ENCODE measurements at regions not wholly inside any gene's neighbourhood (a gene's known extent, or its start where the extent isn't known, plus 50 kb on each side); places are given as distances from the start of the nearest gene placed in this dataset.

DNA sequence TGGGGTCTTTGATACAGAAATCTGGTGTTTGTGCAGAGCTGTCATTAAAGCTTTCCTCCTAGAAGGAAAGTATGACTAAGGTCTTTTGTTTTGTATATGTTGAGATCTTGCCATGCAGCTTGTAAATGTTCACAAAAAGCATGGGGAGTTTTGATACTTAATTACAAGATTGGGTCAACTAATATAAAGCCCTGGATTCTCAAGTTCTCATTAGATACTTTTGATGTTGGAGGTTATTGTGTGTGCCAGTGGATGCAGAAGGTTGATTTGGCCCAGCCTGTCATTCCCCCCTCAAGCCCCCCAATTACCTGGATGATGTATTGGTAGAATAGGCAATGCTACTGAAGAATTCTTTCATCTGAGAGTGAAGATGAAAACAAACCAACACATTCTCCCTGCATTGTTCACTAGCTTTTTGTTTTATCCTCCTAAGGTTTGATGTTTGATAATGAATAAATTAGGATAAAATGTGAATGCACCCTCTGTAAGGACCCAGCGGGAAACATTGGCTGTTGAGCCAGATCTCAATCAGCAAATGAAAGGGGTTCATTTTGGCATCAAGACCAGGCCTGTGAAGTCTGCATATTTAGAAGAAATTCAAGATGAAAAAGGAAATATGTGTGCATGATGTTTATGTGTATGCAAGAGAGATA, 61.9 kb upstream of the ADAMTS19 start:
- ATAC-seq: no peak
- Mint-ChIP-seq H3K27ac (no peak overlapping the region), H3K9me3 (peaks cover 13% of the 10 kb centered on the region), H3K4me3 (no peak overlapping the region), H3K4me1 (ENCODE audit: low read depth in 2 of 2) (no peaks in the 10 kb centered on the region), H3K27me3 (no peaks in the 10 kb centered on the region), H3K36me3 (peaks cover 5% of the 10 kb centered on the region)
- no peak for DNase-seq (ENCODE audit: low spot score)

GRCh38 chr5:129399069-129399468, 61.0 kb upstream of the ADAMTS19 start:
- Mint-ChIP-seq H3K4me3 (no peak overlapping the region), H3K4me1 (ENCODE audit: low read depth in 2 of 2) (no peaks in the 10 kb centered on the region), H3K36me3 (peaks cover 5% of the 10 kb centered on the region), H3K9me3 (peaks cover 13% of the 10 kb centered on the region), H3K27ac (no peak overlapping the region), H3K27me3 (no peaks in the 10 kb centered on the region)
- ATAC-seq (no peak), DNase-seq (ENCODE audit: low spot score) (no peak)

GRCh38 chr5:129400395-129400983, 59.6 kb upstream of the ADAMTS19 start:
- Mint-ChIP-seq H3K4me1 (ENCODE audit: low read depth in 2 of 2) (no peaks in the 10 kb centered on the region), H3K27me3 (no peaks in the 10 kb centered on the region), H3K4me3 (no peak overlapping the region), H3K27ac (no peak overlapping the region), H3K36me3 (peaks cover 5% of the 10 kb centered on the region), H3K9me3 (peaks cover 10% of the 10 kb centered on the region)
- ATAC-seq: no peak
- no peak for DNase-seq (ENCODE audit: low spot score)

- H3K9me3 Mint-ChIP-seq: peaks cover 10% of the 10 kb centered on the region
- H3K27ac Mint-ChIP-seq: no peak overlapping the region
- H3K4me3 Mint-ChIP-seq: no peak overlapping the region
- no peak for DNase-seq (ENCODE audit: low spot score)
- ATAC-seq: no peak
- no peaks in the 10 kb centered on the region for H3K4me1 Mint-ChIP-seq (ENCODE audit: low read depth in 2 of 2)
- H3K36me3 Mint-ChIP-seq: peaks cover 5% of the 10 kb centered on the region
- no peaks in the 10 kb centered on the region for H3K27me3 Mint-ChIP-seq
Observed at GRCh38 chr5:129405222-129405621, 54.9 kb upstream of the ADAMTS19 start.

- Mint-ChIP-seq H3K27ac (no peak overlapping the region), H3K36me3 (peaks cover 5% of the 10 kb centered on the region), H3K4me1 (ENCODE audit: low read depth in 2 of 2) (no peaks in the 10 kb centered on the region), H3K4me3 (no peak overlapping the region), H3K27me3 (no peaks in the 10 kb centered on the region), H3K9me3 (peaks cover 10% of the 10 kb centered on the region)
- ATAC-seq: no peak
- DNase-seq (ENCODE audit: low spot score): no peak
Observed at GRCh38 chr5:129406440-129406839, 53.7 kb upstream of the ADAMTS19 start.
